ENCODE measurements at regions not wholly inside any gene's neighbourhood (a gene's known extent, or its start where the extent isn't known, plus 50 kb on each side); places are given as distances from the start of the nearest gene placed in this dataset.

DNA sequence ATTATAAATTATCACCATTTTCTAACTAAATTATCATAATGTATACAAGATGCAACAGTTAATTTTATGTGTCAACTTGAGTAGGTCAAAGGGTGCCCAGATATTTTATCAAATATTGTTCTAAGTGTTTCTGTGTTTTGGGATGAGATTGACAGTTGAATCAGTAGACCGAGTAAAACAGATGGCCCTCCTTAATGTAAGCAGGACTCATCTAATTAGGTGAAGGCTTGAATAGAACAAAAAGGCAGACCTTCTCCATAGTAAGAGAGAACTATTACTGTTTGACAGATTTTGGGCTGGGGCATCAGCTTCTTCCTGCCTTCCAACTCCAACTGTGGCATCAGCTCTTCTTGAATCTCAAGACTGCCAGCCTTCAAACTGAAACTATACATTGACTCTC lies 185.8 kb downstream of the TRAM1L1 start:
- Mint-ChIP-seq H3K4me3 (no peak overlapping the region), H3K9me3 (no peaks in the 10 kb centered on the region), H3K4me1 (no peaks in the 10 kb centered on the region), H3K36me3 (ENCODE audit: insufficient read depth in 1 of 3, low read depth in 3 of 3) (no peaks in the 10 kb centered on the region), H3K27ac (no peak overlapping the region), H3K27me3 (ENCODE audit: low read depth) (no peaks in the 10 kb centered on the region)
- Histone ChIP-seq H2BK120ac (ENCODE audit: low read depth, low read length, poor library complexity, severe bottlenecking) (no peak overlapping the region), H4K8ac (replicated peaks; ENCODE audit: insufficient read length, low read depth, low read length) (no peak overlapping the region), H2BK5ac (ENCODE audit: insufficient read length, low read length) (no peak overlapping the region), H2AFZ (ENCODE audit: low read length) (no peak overlapping the region), H2BK15ac (ENCODE audit: low read depth, low read length) (no peak overlapping the region), H3K14ac (ENCODE audit: insufficient read depth, low read length) (no peak overlapping the region), H3K9ac (ENCODE audit: extremely low read depth, insufficient read length, low read length) (no peak overlapping the region), H4K91ac (ENCODE audit: insufficient read length, low read depth, low read length) (no peak overlapping the region), H4K5ac (ENCODE audit: insufficient read length, low read depth, low read length) (no peak overlapping the region), H3K23ac (ENCODE audit: insufficient read length, low read depth, low read length) (no peak overlapping the region), H3K18ac (ENCODE audit: insufficient read length, low read depth, low read length) (no peak overlapping the region), H3K79me1 (ENCODE audit: insufficient read depth, low read depth, low read length, poor library complexity, severe bottlenecking) (no peaks in the 10 kb centered on the region), H3K79me2 (ENCODE audit: insufficient read depth, low read length) (no peaks in the 10 kb centered on the region), H3K56ac (ENCODE audit: insufficient read length, low read depth, low read length) (no peak overlapping the region), H3K27ac (ENCODE audit: insufficient read length, low read depth, low read length) (no peak overlapping the region), H3K4ac (ENCODE audit: low read depth, low read length) (no peak overlapping the region), H4K20me1 (ENCODE audit: control insufficient read depth, insufficient read depth, insufficient read length) (no peaks in the 10 kb centered on the region), H3K27me3 (ENCODE audit: insufficient read depth, low read length) (no peaks in the 10 kb centered on the region), H2BK12ac (ENCODE audit: insufficient read length, low read depth, low read length) (no peak overlapping the region), H3K9me3 (ENCODE audit: control insufficient read depth, low read depth, low read length) (no peaks in the 10 kb centered on the region), H2AK5ac (ENCODE audit: insufficient read length, low read length) (no peak overlapping the region), H3K4me2 (ENCODE audit: insufficient read depth, insufficient read length, low read length) (no peak overlapping the region), H3K23me2 (ENCODE audit: insufficient read length, low read depth, low read length, poor library complexity, severe bottlenecking) (no peaks in the 10 kb centered on the region), H2BK20ac (ENCODE audit: low read depth, low read length, poor library complexity, severe bottlenecking) (no peak overlapping the region), H3T11ph (ENCODE audit: low read length) (no peak overlapping the region), H3K4me1 (ENCODE audit: insufficient read depth, low read length) (no peaks in the 10 kb centered on the region)
- no peak for DNase-seq
- no CpG with 5 or more reads among the region's 1 CpG for WGBS (ENCODE audit: extremely low coverage, insufficient read length, low lambda C conversion rate)
- TF ChIP-seq, protein P1, sequence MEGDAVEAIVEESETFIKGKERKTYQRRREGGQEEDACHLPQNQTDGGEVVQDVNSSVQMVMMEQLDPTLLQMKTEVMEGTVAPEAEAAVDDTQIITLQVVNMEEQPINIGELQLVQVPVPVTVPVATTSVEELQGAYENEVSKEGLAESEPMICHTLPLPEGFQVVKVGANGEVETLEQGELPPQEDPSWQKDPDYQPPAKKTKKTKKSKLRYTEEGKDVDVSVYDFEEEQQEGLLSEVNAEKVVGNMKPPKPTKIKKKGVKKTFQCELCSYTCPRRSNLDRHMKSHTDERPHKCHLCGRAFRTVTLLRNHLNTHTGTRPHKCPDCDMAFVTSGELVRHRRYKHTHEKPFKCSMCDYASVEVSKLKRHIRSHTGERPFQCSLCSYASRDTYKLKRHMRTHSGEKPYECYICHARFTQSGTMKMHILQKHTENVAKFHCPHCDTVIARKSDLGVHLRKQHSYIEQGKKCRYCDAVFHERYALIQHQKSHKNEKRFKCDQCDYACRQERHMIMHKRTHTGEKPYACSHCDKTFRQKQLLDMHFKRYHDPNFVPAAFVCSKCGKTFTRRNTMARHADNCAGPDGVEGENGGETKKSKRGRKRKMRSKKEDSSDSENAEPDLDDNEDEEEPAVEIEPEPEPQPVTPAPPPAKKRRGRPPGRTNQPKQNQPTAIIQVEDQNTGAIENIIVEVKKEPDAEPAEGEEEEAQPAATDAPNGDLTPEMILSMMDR (conservative IDR thresholded peaks at IDR 0.05), result no peak
